ENCODE measurements at regions not wholly inside any gene's neighbourhood (a gene's known extent, or its start where the extent isn't known, plus 50 kb on each side); places are given as distances from the start of the nearest gene placed in this dataset.
"Not testable (repeated sequence)": the region's sequence is repeated elsewhere in the genome, so short reads cannot be mapped to it uniquely, and the experiment has no call there.

GRCh38 chrX:74049126-74049525 is 196.6 kb upstream of the XIST start:
- no peak for DNase-seq (ENCODE audit: low spot score in 2 of 2)
- H3K4me3 ChIP-seq (ENCODE audit: low read depth, poor library complexity, severe bottlenecking) = no peak overlapping the region
- intact Hi-C loops (cut with DNase I; ENCODE audit: low total_unique reads) = no loop called here
- TF ChIP-seq CTCF (IDR thresholded peaks at IDR 0.05) = no peak
- TF ChIP-seq POLR2A (IDR thresholded peaks at IDR 0.05) = no peak

GRCh38 chrX:74034066-74034465 is 181.6 kb upstream of the XIST start:
- DNase-seq (ENCODE audit: low spot score in 2 of 2); intact Hi-C loops (cut with DNase I; ENCODE audit: low total_unique reads); H3K4me3 ChIP-seq (ENCODE audit: low read depth, poor library complexity, severe bottlenecking): not testable (repeated sequence)
- WGBS, 2 donors = no CpG with 5 or more reads among the region's 1 CpG

GRCh38 chrX:74031527-74031926 is 179.0 kb upstream of the XIST start:
- H3K4me3 ChIP-seq (ENCODE audit: low read depth, poor library complexity, severe bottlenecking); DNase-seq (ENCODE audit: low spot score in 2 of 2); intact Hi-C loops (cut with DNase I; ENCODE audit: low total_unique reads): not testable (repeated sequence)
- WGBS, 2 donors = 90% methylated on average over 7 of the region's 7 CpGs

GRCh38 chrX:74030766-74031165 is 178.3 kb upstream of the XIST start:
- no CpG with 5 or more reads among the region's 1 CpG for WGBS, 2 donors
- DNase-seq (ENCODE audit: low spot score in 2 of 2); H3K4me3 ChIP-seq (ENCODE audit: low read depth, poor library complexity, severe bottlenecking); intact Hi-C loops (cut with DNase I; ENCODE audit: low total_unique reads): not testable (repeated sequence)

- H3K4me3 ChIP-seq (ENCODE audit: low read depth, poor library complexity, severe bottlenecking); DNase-seq (ENCODE audit: low spot score in 2 of 2); intact Hi-C loops (cut with DNase I; ENCODE audit: low total_unique reads): not testable (repeated sequence)
- WGBS, 2 donors = 87 to 100% methylated on average over 2 to 3 of the region's 3 CpGs
Observed at GRCh38 chrX:74025145-74025544, 172.6 kb upstream of the XIST start.

GRCh38 chrX:74023203-74023602 is 170.7 kb upstream of the XIST start:
- H3K4me3 ChIP-seq (ENCODE audit: low read depth, poor library complexity, severe bottlenecking) = no peak overlapping the region
- whole genome bisulfite sequencing, 2 donors = 70 to 86% methylated on average over 2 of the region's 2 CpGs
- TF ChIP-seq CTCF (IDR thresholded peaks at IDR 0.05) = no peak
- TF ChIP-seq POLR2A (IDR thresholded peaks at IDR 0.05) = no peak
- intact Hi-C loops (cut with DNase I; ENCODE audit: low total_unique reads) = no loop called here
- DNase-seq (ENCODE audit: low spot score in 2 of 2) = no peak

- no peak overlapping the region for H3K4me3 ChIP-seq (ENCODE audit: low read depth, poor library complexity, severe bottlenecking)
- no peak for DNase-seq (ENCODE audit: low spot score in 2 of 2)
- no peak for TF ChIP-seq POLR2A (IDR thresholded peaks at IDR 0.05)
- TF ChIP-seq CTCF (IDR thresholded peaks at IDR 0.05) = no peak
- intact Hi-C loops (cut with DNase I; ENCODE audit: low total_unique reads) = no loop called here
- WGBS, 2 donors = 88 to 94% methylated on average over 8 of the region's 8 CpGs
Observed at GRCh38 chrX:74018253-74018652, 165.7 kb upstream of the XIST start.

- TF ChIP-seq POLR2A (IDR thresholded peaks at IDR 0.05) = no peak
- TF ChIP-seq CTCF (IDR thresholded peaks at IDR 0.05) = no peak
- no peak overlapping the region for H3K4me3 ChIP-seq (ENCODE audit: low read depth, poor library complexity, severe bottlenecking)
- WGBS, 2 donors = 24 to 30% methylated on average over 7 of the region's 7 CpGs
- intact Hi-C loops (cut with DNase I; ENCODE audit: low total_unique reads) = no loop called here
- DNase-seq (ENCODE audit: low spot score in 2 of 2) = peak in 1 of 2 donors; percentile 15
Observed at GRCh38 chrX:74015379-74016019, 163.0 kb upstream of the XIST start.
